ENCODE measurements at regions not wholly inside any gene's neighbourhood (a gene's known extent, or its start where the extent isn't known, plus 50 kb on each side); places are given as distances from the start of the nearest gene placed in this dataset.
"Not testable (repeated sequence)": the region's sequence is repeated elsewhere in the genome, so short reads cannot be mapped to it uniquely, and the experiment has no call there.

GRCh38 chr10:118970770-118971169 lies 58.7 kb upstream of the NANOS1 start:
- TF ChIP-seq CTCF (IDR thresholded peaks at IDR 0.05; ENCODE audit: insufficient read depth, low read length, poor library complexity, severe bottlenecking) = no peak
- DNase-seq (ENCODE audit: extremely low read depth, insufficient read length) = no peak
- H3K27me3 ChIP-seq (replicated peaks; ENCODE audit: control insufficient read depth, insufficient read depth, low read length) = peaks cover 5% of the 10 kb centered on the region; the same call in 1 of the 2 replicates
- no peak overlapping the region for H3K4me3 ChIP-seq (replicated peaks; ENCODE audit: low read depth, low read length)
- H3K36me3 ChIP-seq (ENCODE audit: control insufficient read depth, insufficient read depth, low read length) = no peaks in the 10 kb centered on the region

GRCh38 chr10:118971187-118971586 lies 58.3 kb upstream of the NANOS1 start:
- H3K27me3 ChIP-seq (replicated peaks; ENCODE audit: control insufficient read depth, insufficient read depth, low read length) = peaks cover 5% of the 10 kb centered on the region; the same call in 1 of the 2 replicates
- no peak for DNase-seq (ENCODE audit: extremely low read depth, insufficient read length)
- TF ChIP-seq CTCF (IDR thresholded peaks at IDR 0.05; ENCODE audit: insufficient read depth, low read length, poor library complexity, severe bottlenecking) = peak; percentile 40
- H3K36me3 ChIP-seq (ENCODE audit: control insufficient read depth, insufficient read depth, low read length) = no peaks in the 10 kb centered on the region
- no peak overlapping the region for H3K4me3 ChIP-seq (replicated peaks; ENCODE audit: low read depth, low read length)

- DNase-seq (ENCODE audit: extremely low read depth, insufficient read length) = no peak
- no peaks in the 10 kb centered on the region for H3K36me3 ChIP-seq (ENCODE audit: control insufficient read depth, insufficient read depth, low read length)
- no peak for TF ChIP-seq CTCF (IDR thresholded peaks at IDR 0.05; ENCODE audit: insufficient read depth, low read length, poor library complexity, severe bottlenecking)
- H3K27me3 ChIP-seq (replicated peaks; ENCODE audit: control insufficient read depth, insufficient read depth, low read length) = peaks cover 4% of the 10 kb centered on the region; the same call in 1 of the 2 replicates
- no peak overlapping the region for H3K4me3 ChIP-seq (replicated peaks; ENCODE audit: low read depth, low read length)
These were observed 57.6 kb upstream of the NANOS1 start for GRCh38 chr10:118971876-118972275.

GRCh38 chr10:118973744-118974143 lies 55.8 kb upstream of the NANOS1 start:
- H3K36me3 ChIP-seq (ENCODE audit: control insufficient read depth, insufficient read depth, low read length) = no peaks in the 10 kb centered on the region
- TF ChIP-seq CTCF (IDR thresholded peaks at IDR 0.05; ENCODE audit: insufficient read depth, low read length, poor library complexity, severe bottlenecking) = no peak
- H3K27me3 ChIP-seq (replicated peaks; ENCODE audit: control insufficient read depth, insufficient read depth, low read length) = peaks cover 4% of the 10 kb centered on the region; the same call in 1 of the 2 replicates

GRCh38 chr10:118974951-118975350 lies 54.6 kb upstream of the NANOS1 start:
- DNase-seq (ENCODE audit: extremely low read depth, insufficient read length) = no peak

More at GRCh38 chr10:118973744-118974143, 55.8 kb upstream of the NANOS1 start:
- no peak for DNase-seq (ENCODE audit: extremely low read depth, insufficient read length)
- no peak overlapping the region for H3K4me3 ChIP-seq (replicated peaks; ENCODE audit: low read depth, low read length)

GRCh38 chr10:118976219-118976618 lies 53.3 kb upstream of the NANOS1 start:
- not testable (repeated sequence) for H3K36me3 ChIP-seq (ENCODE audit: control insufficient read depth, insufficient read depth, low read length); DNase-seq (ENCODE audit: extremely low read depth, insufficient read length); H3K4me3 ChIP-seq (replicated peaks; ENCODE audit: low read depth, low read length); H3K27me3 ChIP-seq (replicated peaks; ENCODE audit: control insufficient read depth, insufficient read depth, low read length)

More at GRCh38 chr10:118974951-118975350, 54.6 kb upstream of the NANOS1 start:
- H3K4me3 ChIP-seq (replicated peaks; ENCODE audit: low read depth, low read length) = no peak overlapping the region
- TF ChIP-seq CTCF (IDR thresholded peaks at IDR 0.05; ENCODE audit: insufficient read depth, low read length, poor library complexity, severe bottlenecking) = no peak
- H3K27me3 ChIP-seq (replicated peaks; ENCODE audit: control insufficient read depth, insufficient read depth, low read length) = 0 out of 2 replicates have a peak, but pooled peaks cover 3% of the 10 kb centered on the region
- no peaks in the 10 kb centered on the region for H3K36me3 ChIP-seq (ENCODE audit: control insufficient read depth, insufficient read depth, low read length)
